PFSK-1 (cell line): ENCODE measurements at regions not wholly inside any gene's neighbourhood (a gene's known extent, or its start where the extent isn't known, plus 50 kb on each side); places are given as distances from the start of the nearest gene placed in this dataset.

ENCODE experiments used
- POLR2AphosphoS5 ChIP-seq: IDR thresholded peaks from 2 replicates; pipeline ENCODE4 v1.6.1; 2012; ENCODE audit warnings: low read depth, mild to moderate bottlenecking, control low read depth, low read length, moderate library complexity
- SIN3A ChIP-seq: IDR thresholded peaks from 2 replicates; pipeline ENCODE4 v1.6.1; 2012; ENCODE audit warnings: mild to moderate bottlenecking, low read length, moderate library complexity, borderline replicate concordance; ENCODE audit not compliant: insufficient read depth
- TAF1 ChIP-seq: IDR thresholded peaks from 2 replicates; pipeline ENCODE4 v1.6.1; 2012; ENCODE audit warnings: low read length, control low read depth, borderline replicate concordance; ENCODE audit not compliant: insufficient read depth

DNA sequence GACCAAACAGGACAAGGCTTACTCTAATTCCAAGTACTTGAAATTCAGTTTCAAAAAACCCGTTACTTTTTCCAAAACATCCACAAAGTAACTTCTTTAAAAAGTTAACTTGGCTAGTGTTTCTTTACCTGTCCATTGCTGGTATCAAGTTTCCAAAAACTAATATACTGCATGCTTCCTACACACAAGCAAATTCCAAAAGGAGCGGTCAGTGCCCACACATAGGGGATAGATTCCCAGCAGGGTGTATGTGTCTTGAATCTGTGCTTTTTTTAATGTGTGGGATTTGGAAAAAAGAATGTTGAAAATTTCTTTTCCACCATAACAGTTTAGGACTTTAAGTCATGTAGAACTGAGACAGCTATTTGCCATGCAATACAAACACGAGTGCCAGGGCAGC lies 367.8 kb upstream of the SOX9 start:
- TF ChIP-seq POLR2AphosphoS5, result no peak
- no peak for TF ChIP-seq TAF1
- TF ChIP-seq SIN3A, result no peak
